GM21786 (cell line): ENCODE measurements at regions not wholly inside any gene's neighbourhood (a gene's known extent, or its start where the extent isn't known, plus 50 kb on each side); places are given as distances from the start of the nearest gene placed in this dataset.

Experiments used
- ATAC-seq: cut with Tn5 transposase; IDR thresholded peaks from one replicate; pipeline ENCODE4 v1.9.1; 2021; ENCODE audit not compliant: unreplicated experiment

GRCh38 chr2:164439885-164440284, 181.4 kb downstream of the GRB14 start:
- no peak for ATAC-seq

GRCh38 chr2:164439235-164439634, 182.0 kb downstream of the GRB14 start:
- ATAC-seq, result no peak

- no peak for ATAC-seq
Observed at GRCh38 chr2:164438490-164439205, 182.6 kb downstream of the GRB14 start.

GRCh38 chr2:164436131-164436530, 185.2 kb downstream of the GRB14 start:
- no peak for ATAC-seq

- ATAC-seq, result no peak
Observed at GRCh38 chr2:164430166-164430783, 191.0 kb downstream of the GRB14 start.

- no peak for ATAC-seq
Observed at GRCh38 chr2:164429354-164429753, 191.9 kb downstream of the GRB14 start.

- ATAC-seq, result no peak
Observed at GRCh38 chr2:164427111-164427510, 194.2 kb downstream of the GRB14 start.

GRCh38 chr2:164420787-164421186, 200.5 kb downstream of the GRB14 start:
- ATAC-seq, result no peak

- ATAC-seq, result no peak
Observed at GRCh38 chr2:164412831-164413230, 208.5 kb downstream of the GRB14 start.

- no peak for ATAC-seq
Observed at GRCh38 chr2:164389411-164389810, 231.9 kb downstream of the GRB14 start.

- peak; percentile 82 for ATAC-seq
Observed at GRCh38 chr2:164388511-164388910, 232.8 kb downstream of the GRB14 start.

GRCh38 chr2:164386231-164386630, 235.1 kb downstream of the GRB14 start:
- no peak for ATAC-seq

GRCh38 chr2:164384434-164384833, 236.8 kb downstream of the GRB14 start:
- no peak for ATAC-seq

- no peak for ATAC-seq
Observed at GRCh38 chr2:164371916-164372315, 249.4 kb downstream of the GRB14 start.

- no peak for ATAC-seq
Observed at GRCh38 chr2:164369366-164369765, 251.9 kb downstream of the GRB14 start.

GRCh38 chr2:164368896-164369295, 252.4 kb downstream of the GRB14 start:
- no peak for ATAC-seq

GRCh38 chr2:164363646-164364045, 257.6 kb downstream of the GRB14 start:
- no peak for ATAC-seq

- ATAC-seq, result no peak
Observed at GRCh38 chr2:164351536-164351935, 269.7 kb downstream of the GRB14 start.

- no peak for ATAC-seq
Observed at GRCh38 chr2:164335947-164336346, 285.3 kb downstream of the GRB14 start.

- no peak for ATAC-seq
Observed at GRCh38 chr2:164335128-164335527, 286.2 kb downstream of the GRB14 start.

GRCh38 chr2:164328310-164328709, 293.0 kb downstream of the GRB14 start:
- no peak for ATAC-seq

GRCh38 chr2:164323978-164324377, 297.3 kb downstream of the GRB14 start:
- no peak for ATAC-seq

GRCh38 chr2:164314148-164314547, 307.1 kb downstream of the GRB14 start:
- ATAC-seq, result no peak
